HepG2 (cell line): ENCODE measurements at regions not wholly inside any gene's neighbourhood (a gene's known extent, or its start where the extent isn't known, plus 50 kb on each side); places are given as distances from the start of the nearest gene placed in this dataset.
A peak's percentile ranks its signal among the peaks of the same experiment; 100 is the strongest.

Experiments used
- ATAC-seq: fragments of 200-7000 bp; cut with Tn5 transposase; 3 replicates; pipeline ENCODE4 v1.9.1; 2020; ENCODE audit warnings: mild to moderate bottlenecking, moderate library complexity
- BruUV-seq: library from RNA; stranded (reverse); fragments of 400-500 nt; replicated peaks from 2 replicates; lab custom pipeline; 2021; lab: Mats Ljungman, UMichigan
- CTCF ChIA-PET: fragments of 300-600 bp; formaldehyde crosslinking; extraction: SDS; loops from one replicate; lab custom pipeline; 2021; ENCODE audit warnings: low total read pairs, inconsistent platforms, low intra/inter-chr PET ratio; lab: Yijun Ruan, JAX
- POLR2A ChIA-PET: fragments of 350-600 bp; sonication (Branson Sonifier 250); formaldehyde crosslinking; loops from one replicate; lab custom pipeline; 2020; ENCODE audit warnings: antibody characterized with exemption, inconsistent platforms; lab: Yijun Ruan, JAX
- DNase-seq: peaks from one replicate; pipeline ENCODE4 v3.0.0-alpha.2; 2015; ENCODE audit warnings: low spot score
- FAIRE-seq: peaks from 3 replicates; lab custom pipeline; 2011; peaks lifted over from hg19 to GRCh38; lab: Jason Lieb, UNC
- H2AFZ ChIP-seq: one replicate; pipeline ENCODE4 v1.6.1; 2011; ENCODE audit warnings: low read length, inconsistent platforms
- H3K27ac ChIP-seq: fragments of 300-600 bp; 3 replicates; pipeline ENCODE4 v1.8.0; 2011; ENCODE audit warnings: mixed run types, mild to moderate bottlenecking, mixed read lengths, low read length, inconsistent platforms; ENCODE audit not compliant: insufficient read depth; ENCODE audit errors: extremely low read length
- H3K27me3 ChIP-seq, 2 experiments: fragments of 200-600 bp in 1 of 2; 2 replicates in 1 of 2; 3 replicates in 1 of 2; pipeline versions ENCODE4 v1.6.0 to v1.8.0; 2011; ENCODE audit warnings: low read length in 2 of 2, mild to moderate bottlenecking in 2 of 2, moderate library complexity in 2 of 2, inconsistent platforms in 1 of 2; ENCODE audit not compliant: insufficient read depth in 2 of 2, control insufficient read depth in 1 of 2
- H3K36me3 ChIP-seq, 2 experiments: fragments of 200-600 bp in 1 of 2; replicated peaks in 1 of 2; 2 replicates in 1 of 2; 3 replicates in 1 of 2; pipeline versions ENCODE4 v1.5.1 to v1.8.0; 2011; ENCODE audit warnings: low read length in 2 of 2, inconsistent platforms in 1 of 2; ENCODE audit not compliant: insufficient read depth in 2 of 2, control insufficient read depth in 1 of 2
- H3K4me1 ChIP-seq: 2 replicates; pipeline ENCODE4 v1.5.1; 2012; ENCODE audit warnings: low read length, inconsistent platforms; ENCODE audit not compliant: insufficient read depth
- H3K4me2 ChIP-seq: 2 replicates; pipeline ENCODE4 v1.6.0; 2011; ENCODE audit warnings: low read depth, low read length, inconsistent platforms
- H3K4me3 ChIP-seq, 3 experiments: fragments of 200-600 bp in 1 of 3; sonication (generic), shearing (Covaris generic) in 1 of 3; replicated peaks in 1 of 3; 2 replicates each; pipeline ENCODE4 v1.5.1; 2011 to 2016; ENCODE audit warnings: low read length in 3 of 3, inconsistent platforms in 2 of 3, low read depth in 2 of 3, mild to moderate bottlenecking in 2 of 3, control low read depth in 1 of 3, mixed read lengths in 1 of 3; ENCODE audit not compliant: insufficient read depth in 1 of 3
- H3K79me2 ChIP-seq: one replicate; pipeline ENCODE4 v1.6.1; 2011; ENCODE audit warnings: low read length, inconsistent platforms; ENCODE audit not compliant: insufficient read depth
- H3K9ac ChIP-seq: 2 replicates; pipeline ENCODE4 v1.6.0; 2011; ENCODE audit warnings: mild to moderate bottlenecking, low read depth, low read length, inconsistent platforms; ENCODE audit not compliant: insufficient read depth
- H3K9me3 ChIP-seq: 2 replicates; pipeline ENCODE4 v1.5.1; 2012; ENCODE audit warnings: mild to moderate bottlenecking, low read length
- H4K20me1 ChIP-seq: 2 replicates; pipeline ENCODE4 v1.6.0; 2011; ENCODE audit warnings: inconsistent platforms, mild to moderate bottlenecking, low read length, moderate library complexity; ENCODE audit not compliant: insufficient read depth
- NFKB2 ChIP-seq: sonication (generic); formaldehyde crosslinking; IDR thresholded peaks from 2 replicates; pipeline ENCODE4 v1.4.0; 2020; ENCODE audit warnings: missing genetic modification reagents, borderline replicate concordance
- ZNF33B ChIP-seq: sonication (generic); formaldehyde crosslinking; IDR thresholded peaks from 2 replicates; pipeline ENCODE4 v1.5.1; 2020; ENCODE audit warnings: mild to moderate bottlenecking, missing genetic modification reagents
- ZNF629 ChIP-seq: sonication (generic); formaldehyde crosslinking; conservative IDR thresholded peaks from 2 replicates; pipeline ENCODE4 v1.5.0; 2020; ENCODE audit warnings: missing genetic modification reagents
- ZNF768 ChIP-seq: sonication (generic); formaldehyde crosslinking; IDR thresholded peaks from 2 replicates; pipeline ENCODE4 v1.4.0; 2020; ENCODE audit warnings: missing genetic modification reagents
- WGBS: methylation state at CpG from one replicate; pipeline ENCODE4 v1.1.6; 2017; ENCODE audit warnings: low lambda C conversion rate; 5-methylcytosine and 5-hydroxymethylcytosine counted together
- in situ Hi-C: cut with HindIII; loops from 2 replicates; pipeline ENCODE4 v1.10.0; 2017; ENCODE audit warnings: low pct_unique_long_range_greater_than_20kb; ENCODE audit not compliant: extremely low pct_ligation_motif_present
- intact Hi-C: fragments of 100-400 bp; cut with micrococcal nuclease; formaldehyde crosslinking; loops from one replicate; pipeline ENCODE4 v1.10.0; 2022; ENCODE audit not compliant: unreplicated experiment

DNA sequence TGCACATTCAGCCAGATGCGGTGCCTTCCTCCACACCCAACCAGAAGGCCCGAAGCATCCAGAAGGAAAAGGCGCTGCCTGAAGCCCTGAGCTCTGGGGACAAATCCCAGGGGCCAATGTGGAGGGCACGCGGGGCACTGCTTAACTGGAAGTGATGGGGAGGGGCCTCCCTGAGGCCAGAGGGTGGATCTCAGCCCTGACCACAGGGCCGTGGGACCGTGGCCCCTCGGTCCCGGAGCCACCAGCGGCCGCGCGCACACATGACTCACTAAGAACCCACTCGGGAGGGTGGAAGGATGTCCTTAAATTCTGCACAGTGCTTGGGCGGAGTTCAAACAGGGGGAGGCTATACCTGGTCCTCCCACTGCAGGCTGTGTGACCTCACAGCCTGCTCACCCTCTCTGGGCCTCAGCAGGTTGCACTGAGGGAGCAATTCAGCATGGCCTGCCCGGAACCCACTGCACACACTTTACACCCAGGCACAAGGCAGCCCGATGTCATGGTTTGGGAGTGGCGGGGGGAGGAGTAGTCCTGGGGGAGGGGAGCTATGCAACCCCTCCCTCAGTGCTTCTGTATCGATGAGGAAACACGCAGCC lies 89.5 kb downstream of the RFLNA start:
- TF ChIP-seq ZNF768 (CRISPR knock-in tag): peak; percentile 97
- TF ChIP-seq ZNF33B (CRISPR knock-in tag): no peak
- Histone ChIP-seq H3K27me3 (no peaks in the 10 kb centered on the region), H3K4me3 (no peak overlapping the region), H3K4me1 (peaks cover 21% of the 10 kb centered on the region), H4K20me1 (peaks cover 9% of the 10 kb centered on the region; the same call in 1 of the 2 replicates), H3K36me3 (peaks cover 14 to 38% of the 10 kb centered on the region in 2 experiments; a peak in 4 of 5 replicates), H3K27ac (no peak overlapping the region), H3K4me2 (no peak overlapping the region), H3K9ac (no peak overlapping the region), H3K9me3 (no peaks in the 10 kb centered on the region), H2AFZ (no peak overlapping the region), H3K79me2 (peaks cover 2% of the 10 kb centered on the region)
- WGBS: 99% methylated on average over 5 of the region's 20 CpGs
- ATAC-seq (no peak), DNase-seq (no peak), FAIRE-seq (no peak)
- intact Hi-C loops (no loop called here), in situ Hi-C loops (no loop called here)
- ChIA-PET POLR2A (no interaction called here), CTCF (no interaction called here)
- BruUV-seq: no TSS peak

DNA sequence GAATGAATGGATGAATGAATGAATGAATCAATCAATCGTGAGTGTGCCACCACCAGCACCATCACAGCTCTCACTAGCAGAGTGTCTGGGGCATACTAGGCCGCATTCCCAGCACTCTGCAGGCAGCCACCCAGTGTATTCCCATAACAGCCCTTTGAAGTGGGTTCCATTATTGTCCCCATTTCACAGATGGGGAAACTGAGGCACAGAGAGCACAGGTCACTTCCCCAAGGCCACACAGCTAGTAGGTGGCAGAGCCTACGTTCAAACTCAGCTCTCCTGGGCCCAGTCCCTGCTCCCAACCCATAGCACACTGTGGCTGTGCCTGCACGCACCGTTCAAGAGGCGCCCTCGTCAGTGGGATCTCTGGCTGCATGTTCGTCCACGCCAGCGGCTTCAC lies 88.1 kb downstream of the RFLNA start:
- no peak for ATAC-seq
- intact Hi-C loops (no loop called here), in situ Hi-C loops (no loop called here)
- Histone ChIP-seq H3K9me3 (no peaks in the 10 kb centered on the region), H3K27ac (no peak overlapping the region), H3K9ac (no peak overlapping the region), H3K36me3 (peaks cover 14 to 40% of the 10 kb centered on the region in 2 experiments; a peak in 4 of 5 replicates), H3K27me3 (no peaks in the 10 kb centered on the region), H3K4me2 (no peak overlapping the region)
- BruUV-seq: no TSS peak
- POLR2A ChIA-PET: no interaction called here
- TF ChIP-seq NFKB2 (CRISPR knock-in tag) (no peak), ZNF629 (CRISPR knock-in tag) (peak; percentile 84)
- TF ChIP-seq, all 625 proteins: peak for 1
- CTCF ChIA-PET: no interaction called here
- DNase-seq (no peak), FAIRE-seq (no peak)
- Histone ChIP-seq H3K4me3 (no peak overlapping the region), H4K20me1 (peaks cover 5% of the 10 kb centered on the region; the same call in 1 of the 2 replicates), H3K4me1 (peaks cover 16% of the 10 kb centered on the region), H2AFZ (no peak overlapping the region), H3K79me2 (no peaks in the 10 kb centered on the region)
- WGBS: 96% methylated on average over 9 of the region's 10 CpGs
